Hepatocyte (in vitro differentiated cells): ENCODE measurements at regions not wholly inside any gene's neighbourhood (a gene's known extent, or its start where the extent isn't known, plus 50 kb on each side); places are given as distances from the start of the nearest gene placed in this dataset.

Experiments used
- CTCF ChIP-seq: fragments of 200-600 bp; sonication (generic); IDR thresholded peaks from 2 replicates; pipeline ENCODE4 v1.5.1; 2016; ENCODE audit warnings: antibody characterized with exemption, mild to moderate bottlenecking; ENCODE audit not compliant: poor library complexity
- EZH2 ChIP-seq: fragments of 200-600 bp; sonication (generic); IDR thresholded peaks from 2 replicates; pipeline ENCODE4 v1.6.1; 2016; ENCODE audit warnings: antibody characterized with exemption, mild to moderate bottlenecking, borderline replicate concordance
- EZH2phosphoT487 ChIP-seq: fragments of 200-600 bp; sonication (generic); IDR thresholded peaks from one replicate; pipeline ENCODE4 v1.6.1; 2018; ENCODE audit warnings: antibody characterized with exemption, mild to moderate bottlenecking, low read depth, moderate library complexity; ENCODE audit not compliant: unreplicated experiment, severe bottlenecking

GRCh38 chr3:177855021-177855420 lies 657.7 kb upstream of the TBL1XR1 start:
- TF ChIP-seq CTCF: no peak
- TF ChIP-seq EZH2: no peak
- no peak for TF ChIP-seq EZH2phosphoT487
